BJ (cell line): ENCODE measurements at regions not wholly inside any gene's neighbourhood (a gene's known extent, or its start where the extent isn't known, plus 50 kb on each side); places are given as distances from the start of the nearest gene placed in this dataset.

ENCODE experiments used
- CTCF ChIA-PET: fragments of 350-600 bp; formaldehyde crosslinking; extraction: SDS; loops from one replicate; lab custom pipeline; 2021; ENCODE audit warnings: antibody characterized with exemption, inconsistent platforms; lab: Yijun Ruan, JAX
- POLR2A ChIA-PET: fragments of 300-600 bp; sonication (Branson Sonifier 250); formaldehyde crosslinking; extraction: SDS; loops from one replicate; lab custom pipeline; 2021; ENCODE audit warnings: antibody characterized with exemption; lab: Charles Lee
- DNase-seq: peaks from one replicate; pipeline ENCODE4 v3.0.0-alpha.2; 2011; ENCODE audit warnings: low read depth
- H3K27me3 ChIP-seq: 2 replicates; pipeline ENCODE4 v1.6.0; 2011; ENCODE audit warnings: low read length; ENCODE audit not compliant: control insufficient read depth, insufficient read depth
- H3K36me3 ChIP-seq: 2 replicates; pipeline ENCODE4 v1.5.1; 2011; ENCODE audit warnings: low read length; ENCODE audit not compliant: control insufficient read depth, insufficient read depth
- H3K4me3 ChIP-seq: 2 replicates; pipeline ENCODE4 v1.5.1; 2011; ENCODE audit warnings: low read depth, mild to moderate bottlenecking, control low read depth, low read length
- TF ChIP-seq, protein P1 (sequence below): IDR thresholded peaks from 2 replicates; pipeline ENCODE4 v1.5.1; 2011; ENCODE audit warnings: low read depth, mild to moderate bottlenecking, control low read depth, inconsistent platforms, low read length, moderate library complexity; ENCODE audit not compliant: insufficient read depth

DNA sequence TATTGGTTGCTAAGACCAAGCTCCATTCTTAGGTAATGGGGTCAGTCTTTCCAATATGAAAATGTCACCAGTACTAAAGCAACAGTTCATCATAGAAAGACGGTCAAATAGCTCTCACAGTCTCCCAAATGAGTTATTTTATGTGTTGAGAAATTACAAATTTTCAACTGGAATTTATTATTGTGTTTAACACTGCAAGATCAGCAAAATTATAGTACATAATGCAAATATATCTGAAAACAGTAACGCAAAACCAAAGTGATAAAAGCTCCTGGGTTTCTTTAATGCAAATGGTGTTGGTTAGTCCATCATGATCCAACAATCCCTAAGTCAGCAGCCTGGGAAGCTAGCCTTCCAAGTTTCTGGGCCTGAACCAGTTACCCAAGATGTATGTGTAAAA, 61.5 kb upstream of the EGFL6 start:
- ChIA-PET CTCF (interaction anchor here (1.6 to 2.7 kb wide), 5 partner anchors 138 to 524 kb away, joined by 5 to 44 read pairs (median 6); no protein-coding TSS in a partner anchor), POLR2A (no interaction called here)
- H3K27me3 ChIP-seq, result no peaks in the 10 kb centered on the region
- no peaks in the 10 kb centered on the region for H3K36me3 ChIP-seq
- no peak overlapping the region for H3K4me3 ChIP-seq
- TF ChIP-seq, protein P1, sequence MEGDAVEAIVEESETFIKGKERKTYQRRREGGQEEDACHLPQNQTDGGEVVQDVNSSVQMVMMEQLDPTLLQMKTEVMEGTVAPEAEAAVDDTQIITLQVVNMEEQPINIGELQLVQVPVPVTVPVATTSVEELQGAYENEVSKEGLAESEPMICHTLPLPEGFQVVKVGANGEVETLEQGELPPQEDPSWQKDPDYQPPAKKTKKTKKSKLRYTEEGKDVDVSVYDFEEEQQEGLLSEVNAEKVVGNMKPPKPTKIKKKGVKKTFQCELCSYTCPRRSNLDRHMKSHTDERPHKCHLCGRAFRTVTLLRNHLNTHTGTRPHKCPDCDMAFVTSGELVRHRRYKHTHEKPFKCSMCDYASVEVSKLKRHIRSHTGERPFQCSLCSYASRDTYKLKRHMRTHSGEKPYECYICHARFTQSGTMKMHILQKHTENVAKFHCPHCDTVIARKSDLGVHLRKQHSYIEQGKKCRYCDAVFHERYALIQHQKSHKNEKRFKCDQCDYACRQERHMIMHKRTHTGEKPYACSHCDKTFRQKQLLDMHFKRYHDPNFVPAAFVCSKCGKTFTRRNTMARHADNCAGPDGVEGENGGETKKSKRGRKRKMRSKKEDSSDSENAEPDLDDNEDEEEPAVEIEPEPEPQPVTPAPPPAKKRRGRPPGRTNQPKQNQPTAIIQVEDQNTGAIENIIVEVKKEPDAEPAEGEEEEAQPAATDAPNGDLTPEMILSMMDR, result no peak
- no peak for DNase-seq

DNA sequence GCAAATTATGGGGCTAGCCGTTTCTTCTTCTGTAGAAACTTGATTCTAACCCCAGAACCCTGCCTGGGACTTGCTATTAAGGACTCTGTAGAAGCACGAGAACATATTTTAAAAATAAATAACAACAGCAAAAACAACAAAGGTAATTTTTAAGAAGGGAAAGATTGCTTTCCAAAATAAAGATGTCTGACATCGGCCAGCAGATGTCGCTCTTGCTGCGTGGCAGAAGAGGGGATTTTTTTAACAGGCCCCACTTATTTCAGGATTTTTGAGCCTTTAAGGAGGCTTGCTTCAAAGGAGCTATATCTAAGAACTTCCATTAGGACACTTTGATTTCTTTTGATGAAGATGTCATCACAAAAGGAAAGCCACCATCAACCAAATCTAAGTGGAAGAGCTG, 62.8 kb upstream of the EGFL6 start:
- Histone ChIP-seq H3K36me3 (no peaks in the 10 kb centered on the region), H3K4me3 (no peak overlapping the region), H3K27me3 (no peaks in the 10 kb centered on the region)
- DNase-seq, result no peak
- CTCF ChIA-PET, result interaction anchor here (0.6 to 2.7 kb wide), 14 partner anchors 11 to 528 kb away, joined by 3 to 44 read pairs (median 5); no protein-coding TSS in a partner anchor
- POLR2A ChIA-PET, result interaction anchor here (0.6 kb wide), 1 partner anchor 560 kb away, joined by 5 read pairs; no protein-coding TSS in a partner anchor
- TF ChIP-seq, protein P1, result peak; percentile 57

DNA sequence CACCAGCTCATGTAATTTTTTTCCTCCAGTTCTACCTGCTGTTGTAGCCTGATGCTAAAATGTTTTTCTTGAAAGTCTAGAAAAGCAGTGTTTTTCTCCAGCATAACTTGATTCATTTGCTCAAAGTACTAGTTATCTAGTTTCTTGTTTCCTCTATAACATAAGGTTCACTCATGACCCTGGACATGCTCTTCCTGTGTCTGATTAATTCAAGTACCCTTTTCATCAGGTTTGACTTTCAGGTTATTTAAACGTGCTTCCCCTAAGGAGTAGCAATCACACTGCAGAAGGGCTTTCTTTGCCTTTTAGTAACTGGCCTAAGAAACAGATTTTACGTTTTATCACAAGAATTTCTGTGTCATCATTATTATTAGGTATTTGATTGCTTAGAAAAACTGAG, 66.8 kb upstream of the EGFL6 start:
- Histone ChIP-seq H3K36me3 (no peaks in the 10 kb centered on the region), H3K4me3 (no peak overlapping the region), H3K27me3 (no peaks in the 10 kb centered on the region)
- DNase-seq, result no peak
- ChIA-PET CTCF (no interaction called here), POLR2A (no interaction called here)
- TF ChIP-seq, protein P1, result no peak

DNA sequence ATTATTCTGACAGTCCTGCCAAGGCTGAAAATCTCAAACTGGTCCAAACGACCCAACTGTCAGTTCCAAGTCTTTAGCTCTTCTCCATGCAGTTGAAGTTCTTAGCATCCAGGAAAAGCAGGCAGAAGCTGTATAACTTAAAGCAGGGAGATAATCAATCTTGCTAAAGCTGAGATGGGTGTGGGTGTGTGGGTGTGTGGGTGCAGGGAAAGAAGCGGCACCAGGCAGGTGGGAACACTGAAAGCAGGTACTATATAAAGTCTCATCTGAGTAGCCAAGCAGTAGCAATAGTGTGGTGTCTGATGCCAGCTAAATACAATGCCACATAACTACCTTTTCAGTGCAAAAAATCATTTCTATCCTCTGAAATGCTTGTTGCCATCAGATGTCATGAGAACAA, 69.7 kb upstream of the EGFL6 start:
- CTCF ChIA-PET, result interaction anchor here (1.8 kb wide), 1 partner anchor 553 kb away, joined by 7 read pairs; no protein-coding TSS in a partner anchor
- TF ChIP-seq, protein P1, result no peak
- no peak for DNase-seq
- Histone ChIP-seq H3K27me3 (no peaks in the 10 kb centered on the region), H3K36me3 (no peaks in the 10 kb centered on the region), H3K4me3 (no peak overlapping the region)
- POLR2A ChIA-PET, result no interaction called here

DNA sequence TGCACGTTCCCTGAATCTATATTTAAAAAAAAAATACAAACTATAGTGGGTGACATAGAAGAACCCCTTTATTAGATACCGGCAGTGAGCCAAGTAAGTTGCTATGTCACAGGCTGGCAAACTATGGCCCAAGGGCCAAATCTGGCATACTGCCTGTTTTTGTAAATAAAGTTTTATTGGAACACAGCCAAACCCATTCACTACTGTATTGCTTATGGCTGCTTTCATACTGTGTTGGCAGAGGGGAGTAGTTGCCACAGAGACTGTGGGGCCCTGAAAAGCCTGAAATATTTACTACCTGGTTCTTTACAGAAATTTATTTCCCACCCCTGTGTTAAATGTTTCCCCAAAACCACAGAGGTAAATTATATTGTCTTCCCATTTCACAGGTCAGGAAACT, 71.2 kb upstream of the EGFL6 start:
- ChIA-PET CTCF (interaction anchor here (1.8 kb wide), 1 partner anchor 551 kb away, joined by 7 read pairs; no protein-coding TSS in a partner anchor), POLR2A (no interaction called here)
- TF ChIP-seq, protein P1, result no peak
- no peaks in the 10 kb centered on the region for H3K27me3 ChIP-seq
- no peak for DNase-seq
- no peaks in the 10 kb centered on the region for H3K36me3 ChIP-seq
- H3K4me3 ChIP-seq, result no peak overlapping the region
